ENCODE measurements at regions not wholly inside any gene's neighbourhood (a gene's known extent, or its start where the extent isn't known, plus 50 kb on each side); places are given as distances from the start of the nearest gene placed in this dataset.

- DNase-seq, result no peak
Observed at GRCh38 chr12:107533218-107533617, 152.4 kb upstream of the PWP1 start.

- DNase-seq, result no peak
Observed at GRCh38 chr12:107536613-107537012, 149.0 kb upstream of the PWP1 start.

- peak; percentile 24 for DNase-seq
Observed at GRCh38 chr12:107537464-107538119, 148.0 kb upstream of the PWP1 start.

- no peak for DNase-seq
Observed at GRCh38 chr12:107539196-107539939, 146.2 kb upstream of the PWP1 start.

GRCh38 chr12:107541001-107541705, 144.4 kb upstream of the PWP1 start:
- peak; percentile 71 for DNase-seq

- DNase-seq, result no peak
Observed at GRCh38 chr12:107543416-107543815, 142.2 kb upstream of the PWP1 start.

GRCh38 chr12:107543841-107544240, 141.8 kb upstream of the PWP1 start:
- DNase-seq, result no peak

GRCh38 chr12:107544937-107545336, 140.7 kb upstream of the PWP1 start:
- DNase-seq, result peak; percentile 78

GRCh38 chr12:107545737-107546353, 139.8 kb upstream of the PWP1 start:
- DNase-seq, result peak; percentile 84

GRCh38 chr12:107547389-107547788, 138.2 kb upstream of the PWP1 start:
- no peak for DNase-seq

GRCh38 chr12:107549651-107550480, 135.7 kb upstream of the PWP1 start:
- no peak for DNase-seq

- DNase-seq, result no peak
Observed at GRCh38 chr12:107551434-107551833, 134.2 kb upstream of the PWP1 start.

- no peak for DNase-seq
Observed at GRCh38 chr12:107552263-107552662, 133.3 kb upstream of the PWP1 start.

- no peak for DNase-seq
Observed at GRCh38 chr12:107553211-107553765, 132.3 kb upstream of the PWP1 start.

GRCh38 chr12:107554941-107555340, 130.7 kb upstream of the PWP1 start:
- no peak for DNase-seq

GRCh38 chr12:107557026-107557425, 128.6 kb upstream of the PWP1 start:
- DNase-seq, result no peak

GRCh38 chr12:107557589-107558100, 128.0 kb upstream of the PWP1 start:
- no peak for DNase-seq

- no peak for DNase-seq
Observed at GRCh38 chr12:107558141-107558815, 127.3 kb upstream of the PWP1 start.

GRCh38 chr12:107558816-107559382, 126.7 kb upstream of the PWP1 start:
- no peak for DNase-seq

GRCh38 chr12:107560165-107560898, 125.3 kb upstream of the PWP1 start:
- no peak for DNase-seq

Measured in femur (tissue), 1 donor.